ENCODE measurements at regions not wholly inside any gene's neighbourhood (a gene's known extent, or its start where the extent isn't known, plus 50 kb on each side); places are given as distances from the start of the nearest gene placed in this dataset.

DNA sequence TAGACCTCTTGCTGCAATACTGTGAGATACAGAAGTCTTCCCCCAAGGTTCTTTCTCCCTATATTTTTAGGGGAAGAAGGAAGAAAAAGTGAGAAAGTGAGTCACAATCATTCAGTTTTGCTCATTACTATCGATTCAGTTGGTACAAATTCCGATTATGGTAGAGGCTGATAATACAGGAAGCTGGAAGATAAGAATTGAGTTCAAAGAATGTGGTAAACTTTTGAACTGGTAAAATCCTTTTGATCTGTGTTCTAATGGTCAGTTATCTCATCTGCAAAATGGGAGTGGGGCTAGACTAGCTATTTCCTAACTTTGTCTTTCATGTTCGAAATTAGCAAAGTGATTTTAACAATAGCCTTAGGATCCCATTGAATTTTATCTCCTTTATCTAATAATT is 101.4 kb upstream of the FAT1 start:
- Histone ChIP-seq H3K27ac (ENCODE audit: poor library complexity, severe bottlenecking) (no peak overlapping the region), H3K27me3 (ENCODE audit: insufficient read depth, poor library complexity, severe bottlenecking) (no peaks in the 10 kb centered on the region), H3K36me3 (ENCODE audit: low read depth) (no peaks in the 10 kb centered on the region), H3K4me3 (ENCODE audit: severe bottlenecking) (no peak overlapping the region), H3K4me1 (ENCODE audit: insufficient read depth, poor library complexity, severe bottlenecking) (peaks cover 23% of the 10 kb centered on the region), H3K9me3 (ENCODE audit: severe bottlenecking) (no peaks in the 10 kb centered on the region)
- ATAC-seq (ENCODE audit: low read depth) (no peak), DNase-seq (ENCODE audit: low spot score) (no peak)
- TF ChIP-seq, protein P1, sequence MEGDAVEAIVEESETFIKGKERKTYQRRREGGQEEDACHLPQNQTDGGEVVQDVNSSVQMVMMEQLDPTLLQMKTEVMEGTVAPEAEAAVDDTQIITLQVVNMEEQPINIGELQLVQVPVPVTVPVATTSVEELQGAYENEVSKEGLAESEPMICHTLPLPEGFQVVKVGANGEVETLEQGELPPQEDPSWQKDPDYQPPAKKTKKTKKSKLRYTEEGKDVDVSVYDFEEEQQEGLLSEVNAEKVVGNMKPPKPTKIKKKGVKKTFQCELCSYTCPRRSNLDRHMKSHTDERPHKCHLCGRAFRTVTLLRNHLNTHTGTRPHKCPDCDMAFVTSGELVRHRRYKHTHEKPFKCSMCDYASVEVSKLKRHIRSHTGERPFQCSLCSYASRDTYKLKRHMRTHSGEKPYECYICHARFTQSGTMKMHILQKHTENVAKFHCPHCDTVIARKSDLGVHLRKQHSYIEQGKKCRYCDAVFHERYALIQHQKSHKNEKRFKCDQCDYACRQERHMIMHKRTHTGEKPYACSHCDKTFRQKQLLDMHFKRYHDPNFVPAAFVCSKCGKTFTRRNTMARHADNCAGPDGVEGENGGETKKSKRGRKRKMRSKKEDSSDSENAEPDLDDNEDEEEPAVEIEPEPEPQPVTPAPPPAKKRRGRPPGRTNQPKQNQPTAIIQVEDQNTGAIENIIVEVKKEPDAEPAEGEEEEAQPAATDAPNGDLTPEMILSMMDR (IDR thresholded peaks at IDR 0.05; ENCODE audit: poor library complexity, severe bottlenecking) = no peak

DNA sequence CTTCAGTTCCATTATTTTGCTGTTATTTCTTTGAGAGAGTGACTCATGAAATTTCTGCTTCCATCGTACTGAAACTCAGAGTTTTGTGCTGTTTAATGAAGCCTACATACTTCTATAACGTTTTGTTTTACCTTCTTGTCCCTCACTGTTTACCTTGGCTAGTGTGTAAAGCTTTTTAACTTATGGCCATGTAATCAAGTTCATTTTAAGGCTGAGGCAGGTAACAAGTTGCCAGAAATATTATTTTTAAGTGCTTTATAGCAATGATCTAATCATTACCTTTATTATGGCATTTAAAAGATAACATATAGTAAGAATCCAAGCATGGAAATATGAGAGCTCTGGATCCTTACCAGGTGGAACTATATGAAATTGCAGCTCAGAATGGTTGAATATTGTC is 102.3 kb upstream of the FAT1 start:
- TF ChIP-seq, protein P1 (IDR thresholded peaks at IDR 0.05; ENCODE audit: poor library complexity, severe bottlenecking) = no peak
- no peak overlapping the region for H3K4me3 ChIP-seq (ENCODE audit: severe bottlenecking)
- H3K27me3 ChIP-seq (ENCODE audit: insufficient read depth, poor library complexity, severe bottlenecking) = no peaks in the 10 kb centered on the region
- H3K27ac ChIP-seq (ENCODE audit: poor library complexity, severe bottlenecking) = no peak overlapping the region
- no peaks in the 10 kb centered on the region for H3K9me3 ChIP-seq (ENCODE audit: severe bottlenecking)
- peaks cover 17% of the 10 kb centered on the region for H3K4me1 ChIP-seq (ENCODE audit: insufficient read depth, poor library complexity, severe bottlenecking)
- no peaks in the 10 kb centered on the region for H3K36me3 ChIP-seq (ENCODE audit: low read depth)
- ATAC-seq (ENCODE audit: low read depth) (no peak), DNase-seq (ENCODE audit: low spot score) (no peak)

DNA sequence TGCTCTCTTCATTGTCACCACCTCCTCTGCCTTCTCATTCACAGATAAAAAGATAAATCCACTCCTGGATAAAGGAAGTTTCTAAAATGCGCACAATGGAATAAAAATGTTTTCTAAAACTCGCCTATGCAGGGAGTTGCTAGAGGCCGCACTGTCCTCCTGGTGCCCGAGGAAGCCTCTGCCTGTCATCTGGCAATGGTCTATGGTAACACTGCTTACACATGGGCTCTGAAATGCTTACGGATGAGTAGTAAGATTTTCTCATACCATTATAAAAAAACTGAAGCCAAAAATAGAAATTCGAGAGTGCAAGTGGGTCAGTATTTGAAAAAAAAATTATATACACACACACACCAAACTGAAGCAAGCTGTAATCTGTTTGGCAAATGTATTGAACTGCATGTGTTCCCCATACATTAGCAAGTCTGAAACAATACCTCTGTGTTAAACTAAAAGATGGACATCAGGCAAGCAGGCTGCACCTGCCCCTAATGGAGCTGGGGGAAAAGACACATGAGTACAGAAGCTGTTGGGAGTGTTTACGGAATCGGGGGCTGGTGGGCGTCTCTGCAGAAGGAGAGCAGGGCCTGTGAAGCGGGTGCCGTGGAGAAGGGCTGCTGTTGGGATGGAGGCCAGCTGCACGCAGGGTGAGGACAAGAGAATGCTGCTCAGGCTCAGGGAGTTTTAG is 103.3 kb upstream of the FAT1 start:
- DNase-seq (ENCODE audit: low spot score) = no peak
- Histone ChIP-seq H3K27me3 (ENCODE audit: insufficient read depth, poor library complexity, severe bottlenecking) (no peaks in the 10 kb centered on the region), H3K4me1 (ENCODE audit: insufficient read depth, poor library complexity, severe bottlenecking) (peaks cover 21% of the 10 kb centered on the region), H3K27ac (ENCODE audit: poor library complexity, severe bottlenecking) (no peak overlapping the region), H3K4me3 (ENCODE audit: severe bottlenecking) (no peak overlapping the region), H3K9me3 (ENCODE audit: severe bottlenecking) (no peaks in the 10 kb centered on the region), H3K36me3 (ENCODE audit: low read depth) (no peaks in the 10 kb centered on the region)
- TF ChIP-seq, protein P1 (IDR thresholded peaks at IDR 0.05; ENCODE audit: poor library complexity, severe bottlenecking) = no peak
- ATAC-seq (ENCODE audit: low read depth) = no peak

DNA sequence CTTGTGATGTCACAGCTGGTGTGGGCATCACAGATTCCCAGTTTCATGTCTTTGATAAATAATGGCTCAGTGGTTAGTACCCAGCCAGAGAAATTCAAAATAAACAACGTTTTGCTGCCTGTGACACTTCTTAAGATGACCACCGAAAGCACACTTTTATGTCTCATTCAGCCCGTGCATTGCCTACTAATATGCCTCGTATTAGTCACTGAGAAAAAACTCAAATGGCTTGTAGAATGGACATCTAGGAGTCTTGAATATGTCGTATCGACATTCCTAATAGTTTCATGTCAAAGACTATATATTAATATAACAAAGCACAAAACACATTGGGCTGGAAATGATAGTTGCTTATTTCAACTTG is 103.9 kb upstream of the FAT1 start:
- H3K4me1 ChIP-seq (ENCODE audit: insufficient read depth, poor library complexity, severe bottlenecking) = peaks cover 21% of the 10 kb centered on the region
- H3K4me3 ChIP-seq (ENCODE audit: severe bottlenecking) = no peak overlapping the region
- no peak overlapping the region for H3K27ac ChIP-seq (ENCODE audit: poor library complexity, severe bottlenecking)
- ATAC-seq (ENCODE audit: low read depth) (no peak), DNase-seq (ENCODE audit: low spot score) (no peak)
- TF ChIP-seq, protein P1 (IDR thresholded peaks at IDR 0.05; ENCODE audit: poor library complexity, severe bottlenecking) = no peak
- no peaks in the 10 kb centered on the region for H3K9me3 ChIP-seq (ENCODE audit: severe bottlenecking)
- no peaks in the 10 kb centered on the region for H3K36me3 ChIP-seq (ENCODE audit: low read depth)
- H3K27me3 ChIP-seq (ENCODE audit: insufficient read depth, poor library complexity, severe bottlenecking) = no peaks in the 10 kb centered on the region

DNA sequence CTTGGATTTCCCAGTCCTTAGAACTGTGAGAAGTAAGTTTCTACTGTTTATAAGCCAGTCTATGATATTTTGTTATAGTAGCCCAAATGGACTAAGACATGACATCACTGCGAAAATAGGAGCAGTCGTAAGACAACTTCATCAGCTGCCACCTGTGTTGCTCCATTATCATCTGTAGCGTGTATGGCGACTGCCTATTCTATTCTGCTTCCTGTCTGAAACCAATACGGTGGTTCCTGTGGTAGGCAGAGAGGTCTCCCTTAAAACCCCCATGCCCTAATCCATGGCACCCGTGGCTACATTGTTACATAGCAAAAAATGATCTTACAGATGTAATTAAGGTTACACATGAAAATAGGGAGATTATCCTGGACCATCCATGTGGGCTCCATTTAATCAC is 105.4 kb upstream of the FAT1 start:
- H3K9me3 ChIP-seq (ENCODE audit: severe bottlenecking) = no peaks in the 10 kb centered on the region
- TF ChIP-seq, protein P1 (IDR thresholded peaks at IDR 0.05; ENCODE audit: poor library complexity, severe bottlenecking) = no peak
- peaks cover 21% of the 10 kb centered on the region for H3K4me1 ChIP-seq (ENCODE audit: insufficient read depth, poor library complexity, severe bottlenecking)
- ATAC-seq (ENCODE audit: low read depth) (no peak), DNase-seq (ENCODE audit: low spot score) (no peak)
- no peak overlapping the region for H3K4me3 ChIP-seq (ENCODE audit: severe bottlenecking)
- no peaks in the 10 kb centered on the region for H3K27me3 ChIP-seq (ENCODE audit: insufficient read depth, poor library complexity, severe bottlenecking)
- no peak overlapping the region for H3K27ac ChIP-seq (ENCODE audit: poor library complexity, severe bottlenecking)
- no peaks in the 10 kb centered on the region for H3K36me3 ChIP-seq (ENCODE audit: low read depth)

All from RWPE2 (cell line).